Activated T-helper 17 cell treated with anti-CD3 and anti-CD28 coated beads, Interleukin-2, amount 50 U/mL, for 72 hours (primary cell): ENCODE measurements at regions not wholly inside any gene's neighbourhood (a gene's known extent, or its start where the extent isn't known, plus 50 kb on each side); places are given as distances from the start of the nearest gene placed in this dataset.

Source experiments
- ATAC-seq: fragments of 150-1000 bp; cut with Tn5 transposase; replicated peaks from 2 replicates; pipeline ENCODE4 v1.10.0; 2021; ENCODE audit warnings: mild to moderate bottlenecking, moderate library complexity
- H3K27ac Mint-ChIP-seq: one replicate; pipeline ENCODE4 v1.8.0; 2022; ENCODE audit warnings: mixed read lengths
- H3K27me3 Mint-ChIP-seq: one replicate; pipeline ENCODE4 v1.8.0; 2022; ENCODE audit warnings: mixed read lengths
- H3K36me3 Mint-ChIP-seq: one replicate; pipeline ENCODE4 v1.8.0; 2022; ENCODE audit warnings: low read depth, mild to moderate bottlenecking, mixed read lengths
- H3K4me1 Mint-ChIP-seq: one replicate; pipeline ENCODE4 v1.8.0; 2022; ENCODE audit warnings: mixed read lengths
- H3K4me3 Mint-ChIP-seq: one replicate; pipeline ENCODE4 v1.8.0; 2022; ENCODE audit warnings: mild to moderate bottlenecking, mixed read lengths
- H3K9me3 Mint-ChIP-seq: one replicate; pipeline ENCODE4 v1.8.0; 2022; ENCODE audit warnings: mixed read lengths

- Mint-ChIP-seq H3K36me3 (no peaks in the 10 kb centered on the region), H3K9me3 (no peaks in the 10 kb centered on the region), H3K4me1 (no peaks in the 10 kb centered on the region), H3K4me3 (no peak overlapping the region), H3K27me3 (peaks cover 10% of the 10 kb centered on the region), H3K27ac (no peak overlapping the region)
- no peak for ATAC-seq
Observed at GRCh38 chr2:121873864-121874263, 118.4 kb downstream of the TSN start.

- ATAC-seq = no peak
- H3K27me3 Mint-ChIP-seq = peaks cover 6% of the 10 kb centered on the region
- no peaks in the 10 kb centered on the region for H3K36me3 Mint-ChIP-seq
- no peak overlapping the region for H3K27ac Mint-ChIP-seq
- no peaks in the 10 kb centered on the region for H3K4me1 Mint-ChIP-seq
- no peak overlapping the region for H3K4me3 Mint-ChIP-seq
- no peaks in the 10 kb centered on the region for H3K9me3 Mint-ChIP-seq
Observed at GRCh38 chr2:121875585-121876185, 120.2 kb downstream of the TSN start.

- H3K4me3 Mint-ChIP-seq = no peak overlapping the region
- ATAC-seq = no peak
Observed at GRCh38 chr2:121877366-121877765, 121.9 kb downstream of the TSN start.

GRCh38 chr2:121880283-121880682, 124.8 kb downstream of the TSN start:
- no peak overlapping the region for H3K4me3 Mint-ChIP-seq
- H3K36me3 Mint-ChIP-seq = no peaks in the 10 kb centered on the region
- ATAC-seq = no peak
- no peaks in the 10 kb centered on the region for H3K9me3 Mint-ChIP-seq
- H3K4me1 Mint-ChIP-seq = no peaks in the 10 kb centered on the region
- H3K27me3 Mint-ChIP-seq = peaks cover 12% of the 10 kb centered on the region
- H3K27ac Mint-ChIP-seq = no peak overlapping the region

More at GRCh38 chr2:121877366-121877765, 121.9 kb downstream of the TSN start:
- Mint-ChIP-seq H3K4me1 (no peaks in the 10 kb centered on the region), H3K27me3 (peaks cover 10% of the 10 kb centered on the region), H3K36me3 (no peaks in the 10 kb centered on the region), H3K9me3 (no peaks in the 10 kb centered on the region), H3K27ac (no peak overlapping the region)

GRCh38 chr2:121881038-121881437, 125.6 kb downstream of the TSN start:
- no peak for ATAC-seq
- Mint-ChIP-seq H3K4me1 (no peaks in the 10 kb centered on the region), H3K4me3 (no peak overlapping the region), H3K27ac (no peak overlapping the region), H3K9me3 (no peaks in the 10 kb centered on the region), H3K27me3 (peaks cover 16% of the 10 kb centered on the region), H3K36me3 (no peaks in the 10 kb centered on the region)

- Mint-ChIP-seq H3K36me3 (no peaks in the 10 kb centered on the region), H3K4me1 (no peaks in the 10 kb centered on the region), H3K4me3 (no peak overlapping the region), H3K9me3 (no peaks in the 10 kb centered on the region), H3K27me3 (peaks cover 19% of the 10 kb centered on the region), H3K27ac (no peak overlapping the region)
- no peak for ATAC-seq
Observed at GRCh38 chr2:121881950-121882349, 126.5 kb downstream of the TSN start.

- no peaks in the 10 kb centered on the region for H3K9me3 Mint-ChIP-seq
- no peak overlapping the region for H3K27ac Mint-ChIP-seq
- no peaks in the 10 kb centered on the region for H3K36me3 Mint-ChIP-seq
- H3K27me3 Mint-ChIP-seq = peaks cover 19% of the 10 kb centered on the region
- no peak for ATAC-seq
- no peak overlapping the region for H3K4me3 Mint-ChIP-seq
- H3K4me1 Mint-ChIP-seq = no peaks in the 10 kb centered on the region
Observed at GRCh38 chr2:121884078-121884477, 128.6 kb downstream of the TSN start.

- Mint-ChIP-seq H3K27me3 (peaks cover 20% of the 10 kb centered on the region), H3K27ac (no peak overlapping the region), H3K36me3 (no peaks in the 10 kb centered on the region), H3K4me3 (no peak overlapping the region), H3K4me1 (no peaks in the 10 kb centered on the region), H3K9me3 (no peaks in the 10 kb centered on the region)
- ATAC-seq = no peak
Observed at GRCh38 chr2:121884511-121884921, 129.1 kb downstream of the TSN start.

- Mint-ChIP-seq H3K27me3 (peaks cover 22% of the 10 kb centered on the region), H3K4me3 (no peak overlapping the region), H3K27ac (no peak overlapping the region), H3K9me3 (no peaks in the 10 kb centered on the region), H3K4me1 (peaks cover 3% of the 10 kb centered on the region), H3K36me3 (no peaks in the 10 kb centered on the region)
- no peak for ATAC-seq
Observed at GRCh38 chr2:121886059-121886458, 130.6 kb downstream of the TSN start.

- Mint-ChIP-seq H3K4me3 (no peak overlapping the region), H3K9me3 (no peaks in the 10 kb centered on the region), H3K27ac (no peak overlapping the region), H3K36me3 (no peaks in the 10 kb centered on the region), H3K4me1 (peaks cover 3% of the 10 kb centered on the region), H3K27me3 (peaks cover 21% of the 10 kb centered on the region)
- no peak for ATAC-seq
Observed at GRCh38 chr2:121887513-121888188, 132.2 kb downstream of the TSN start.

GRCh38 chr2:121888189-121888557, 132.7 kb downstream of the TSN start:
- Mint-ChIP-seq H3K4me1 (peaks cover 3% of the 10 kb centered on the region), H3K9me3 (no peaks in the 10 kb centered on the region)

GRCh38 chr2:121890041-121890440, 134.6 kb downstream of the TSN start:
- no peak for ATAC-seq
- H3K9me3 Mint-ChIP-seq = no peaks in the 10 kb centered on the region
- no peaks in the 10 kb centered on the region for H3K36me3 Mint-ChIP-seq
- H3K27ac Mint-ChIP-seq = no peak overlapping the region
- H3K27me3 Mint-ChIP-seq = peaks cover 13% of the 10 kb centered on the region
- H3K4me1 Mint-ChIP-seq = peaks cover 3% of the 10 kb centered on the region
- no peak overlapping the region for H3K4me3 Mint-ChIP-seq

More at GRCh38 chr2:121888189-121888557, 132.7 kb downstream of the TSN start:
- H3K27ac Mint-ChIP-seq = no peak overlapping the region
- peaks cover 21% of the 10 kb centered on the region for H3K27me3 Mint-ChIP-seq
- no peaks in the 10 kb centered on the region for H3K36me3 Mint-ChIP-seq
- H3K4me3 Mint-ChIP-seq = no peak overlapping the region
- ATAC-seq = no peak

GRCh38 chr2:121895723-121896571, 140.5 kb downstream of the TSN start:
- H3K27me3 Mint-ChIP-seq = no peaks in the 10 kb centered on the region
- H3K4me1 Mint-ChIP-seq = no peaks in the 10 kb centered on the region
- no peaks in the 10 kb centered on the region for H3K9me3 Mint-ChIP-seq
- H3K36me3 Mint-ChIP-seq = no peaks in the 10 kb centered on the region
- ATAC-seq = no peak
- H3K4me3 Mint-ChIP-seq = no peak overlapping the region
- no peak overlapping the region for H3K27ac Mint-ChIP-seq

- Mint-ChIP-seq H3K4me1 (no peaks in the 10 kb centered on the region), H3K36me3 (no peaks in the 10 kb centered on the region), H3K9me3 (no peaks in the 10 kb centered on the region), H3K4me3 (no peak overlapping the region), H3K27ac (no peak overlapping the region), H3K27me3 (no peaks in the 10 kb centered on the region)
- ATAC-seq = no peak
Observed at GRCh38 chr2:121897335-121897970, 142.0 kb downstream of the TSN start.
